ENCODE measurements at regions not wholly inside any gene's neighbourhood (a gene's known extent, or its start where the extent isn't known, plus 50 kb on each side); places are given as distances from the start of the nearest gene placed in this dataset.

DNA sequence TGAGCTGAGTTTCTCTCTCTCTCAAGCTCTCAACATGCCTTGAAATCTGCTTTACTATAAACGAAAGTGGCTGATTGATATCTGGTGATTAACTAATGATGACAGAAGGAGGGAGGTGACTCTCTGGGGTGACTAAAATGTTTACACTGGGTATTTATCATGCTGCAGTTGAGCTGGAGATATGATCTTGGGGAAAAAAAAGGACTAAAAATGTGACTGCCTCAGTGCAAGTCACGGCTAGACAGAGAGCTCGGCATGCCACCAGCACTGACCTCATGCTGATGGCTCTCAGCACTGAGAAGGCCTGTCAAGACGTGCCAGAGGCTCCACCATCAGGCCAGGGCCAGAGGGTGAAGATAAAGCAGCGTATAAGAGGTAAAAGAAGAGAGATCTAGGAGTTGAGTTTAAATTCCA lies 103.1 kb upstream of the SPACA1 start:
- DNase-seq (ENCODE audit: extremely low spot score): peak; percentile 54
- TF ChIP-seq L3MBTL2 (conservative IDR thresholded peaks at IDR 0.05) (peak; percentile 22; the same call in 1 of the 2 replicates), TARDBP (IDR thresholded peaks at IDR 0.05) (no peak), HDGF (IDR thresholded peaks at IDR 0.05; ENCODE audit: borderline replicate concordance) (no peak), ELF4 (IDR thresholded peaks at IDR 0.05) (no peak), FOXA1 (IDR thresholded peaks at IDR 0.05) (no peak)
- CTCF ChIA-PET: interaction anchor here (0.6 to 1.0 kb wide), 5 partner anchors 9 to 926 kb away, joined by 3 to 6 read pairs (median 5); no protein-coding TSS in a partner anchor
- POLR2A ChIA-PET: interaction anchor here (0.7 to 1.6 kb wide), 7 partner anchors 11 to 242 kb away, joined by 3 to 7 read pairs (median 4); partner anchors contain the start of gene AKIRIN2

DNA sequence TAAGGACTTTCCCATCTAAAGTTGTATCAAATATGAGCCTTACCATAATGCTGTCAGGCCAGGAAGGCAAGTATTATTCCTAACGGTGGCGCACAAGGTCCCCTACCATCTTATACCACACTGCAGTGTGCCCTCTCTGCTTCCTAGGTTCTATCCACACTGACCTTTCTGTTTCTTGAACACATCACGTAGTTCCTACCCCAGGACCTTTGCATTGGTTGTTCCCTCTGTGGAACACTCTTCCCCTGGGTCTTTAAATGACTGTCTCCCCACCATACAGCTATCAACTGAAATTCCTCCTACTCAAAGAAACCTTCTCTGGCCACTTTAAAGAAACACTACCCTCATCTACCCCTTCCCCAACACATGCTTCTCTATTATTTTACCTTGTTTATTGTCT lies 104.5 kb upstream of the SPACA1 start:
- ChIA-PET CTCF (no interaction called here), POLR2A (no interaction called here)
- DNase-seq (ENCODE audit: extremely low spot score): no peak
- TF ChIP-seq TARDBP (IDR thresholded peaks at IDR 0.05) (no peak), LEF1 (IDR thresholded peaks at IDR 0.05; ENCODE audit: borderline replicate concordance) (no peak), ZNF384 (IDR thresholded peaks at IDR 0.05) (no peak), BHLHE40 (IDR thresholded peaks at IDR 0.05; ENCODE audit: borderline replicate concordance) (no peak), ELF4 (IDR thresholded peaks at IDR 0.05) (no peak), FOXK2 (IDR thresholded peaks at IDR 0.05) (no peak), NFRKB (IDR thresholded peaks at IDR 0.05) (no peak), HDGF (IDR thresholded peaks at IDR 0.05; ENCODE audit: borderline replicate concordance) (no peak), SP1 (IDR thresholded peaks at IDR 0.05) (no peak), ARNT (IDR thresholded peaks at IDR 0.05) (no peak), L3MBTL2 (conservative IDR thresholded peaks at IDR 0.05) (no peak), FOXA1 (IDR thresholded peaks at IDR 0.05) (no peak), FOXM1 (IDR thresholded peaks at IDR 0.05; ENCODE audit: borderline replicate concordance) (no peak), SUZ12 (IDR thresholded peaks at IDR 0.05) (no peak), CTBP1 (IDR thresholded peaks at IDR 0.05; ENCODE audit: borderline replicate concordance) (no peak)
- TF ChIP-seq, protein P1, sequence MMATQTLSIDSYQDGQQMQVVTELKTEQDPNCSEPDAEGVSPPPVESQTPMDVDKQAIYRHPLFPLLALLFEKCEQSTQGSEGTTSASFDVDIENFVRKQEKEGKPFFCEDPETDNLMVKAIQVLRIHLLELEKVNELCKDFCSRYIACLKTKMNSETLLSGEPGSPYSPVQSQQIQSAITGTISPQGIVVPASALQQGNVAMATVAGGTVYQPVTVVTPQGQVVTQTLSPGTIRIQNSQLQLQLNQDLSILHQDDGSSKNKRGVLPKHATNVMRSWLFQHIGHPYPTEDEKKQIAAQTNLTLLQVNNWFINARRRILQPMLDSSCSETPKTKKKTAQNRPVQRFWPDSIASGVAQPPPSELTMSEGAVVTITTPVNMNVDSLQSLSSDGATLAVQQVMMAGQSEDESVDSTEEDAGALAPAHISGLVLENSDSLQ (IDR thresholded peaks at IDR 0.05): no peak

DNA sequence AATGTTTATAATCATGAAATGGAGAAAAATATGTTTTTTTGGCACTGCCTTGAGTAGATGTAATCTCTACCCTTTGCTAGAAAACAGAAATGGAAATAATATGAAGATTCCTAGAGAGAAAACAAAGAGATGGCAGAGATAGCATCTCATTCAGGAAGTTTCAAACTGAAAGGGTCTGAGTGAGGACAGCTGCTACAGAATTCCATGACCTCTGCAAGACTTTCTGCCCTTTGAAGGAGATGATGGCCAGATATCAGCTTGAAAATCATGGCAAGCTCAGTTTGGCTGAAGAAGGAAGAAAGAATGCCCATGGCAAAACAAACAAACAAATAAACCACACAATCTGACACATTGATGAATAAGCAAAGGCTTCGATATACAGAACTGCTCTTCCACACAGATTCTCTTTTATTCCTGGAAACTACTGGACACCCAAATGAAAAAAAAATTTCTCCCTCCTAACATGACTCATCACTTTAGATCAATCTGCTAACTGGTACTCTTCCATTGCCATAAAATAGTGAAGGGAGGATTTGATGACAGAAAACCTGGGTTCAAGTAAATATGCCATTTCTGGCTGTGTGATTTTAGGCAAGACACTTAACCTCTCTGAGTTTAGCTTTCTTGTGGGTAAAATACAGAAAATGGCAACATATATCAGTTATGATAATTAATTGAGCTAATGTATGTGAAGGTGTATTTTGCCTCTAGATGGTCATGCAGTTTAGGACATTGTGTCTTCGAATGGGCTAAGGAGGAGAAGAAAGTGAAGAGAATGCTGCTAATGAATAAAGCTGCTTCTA lies 105.9 kb upstream of the SPACA1 start:
- POLR2A ChIA-PET: no interaction called here
- no peak for DNase-seq (ENCODE audit: extremely low spot score)
- CTCF ChIA-PET: interaction anchor here (2.1 kb wide), 1 partner anchor 12 kb away, joined by 6 read pairs; no protein-coding TSS in a partner anchor
- TF ChIP-seq TARDBP (IDR thresholded peaks at IDR 0.05): no peak
- no peak for TF ChIP-seq FOXA1 (IDR thresholded peaks at IDR 0.05)
- no peak for TF ChIP-seq L3MBTL2 (conservative IDR thresholded peaks at IDR 0.05)
- TF ChIP-seq, protein P1 (IDR thresholded peaks at IDR 0.05): no peak
- no peak for TF ChIP-seq SUZ12 (IDR thresholded peaks at IDR 0.05)
- no peak for TF ChIP-seq CTBP1 (IDR thresholded peaks at IDR 0.05; ENCODE audit: borderline replicate concordance)
- no peak for TF ChIP-seq LEF1 (IDR thresholded peaks at IDR 0.05; ENCODE audit: borderline replicate concordance)
- no peak for TF ChIP-seq ARNT (IDR thresholded peaks at IDR 0.05)
- TF ChIP-seq BHLHE40 (IDR thresholded peaks at IDR 0.05; ENCODE audit: borderline replicate concordance): no peak
- TF ChIP-seq ELF4 (IDR thresholded peaks at IDR 0.05): no peak
- TF ChIP-seq FOXM1 (IDR thresholded peaks at IDR 0.05; ENCODE audit: borderline replicate concordance): no peak
- TF ChIP-seq HDGF (IDR thresholded peaks at IDR 0.05; ENCODE audit: borderline replicate concordance): no peak
- no peak for TF ChIP-seq FOXK2 (IDR thresholded peaks at IDR 0.05)
- no peak for TF ChIP-seq ZNF384 (IDR thresholded peaks at IDR 0.05)
- TF ChIP-seq NFRKB (IDR thresholded peaks at IDR 0.05): no peak
- no peak for TF ChIP-seq SP1 (IDR thresholded peaks at IDR 0.05)

DNA sequence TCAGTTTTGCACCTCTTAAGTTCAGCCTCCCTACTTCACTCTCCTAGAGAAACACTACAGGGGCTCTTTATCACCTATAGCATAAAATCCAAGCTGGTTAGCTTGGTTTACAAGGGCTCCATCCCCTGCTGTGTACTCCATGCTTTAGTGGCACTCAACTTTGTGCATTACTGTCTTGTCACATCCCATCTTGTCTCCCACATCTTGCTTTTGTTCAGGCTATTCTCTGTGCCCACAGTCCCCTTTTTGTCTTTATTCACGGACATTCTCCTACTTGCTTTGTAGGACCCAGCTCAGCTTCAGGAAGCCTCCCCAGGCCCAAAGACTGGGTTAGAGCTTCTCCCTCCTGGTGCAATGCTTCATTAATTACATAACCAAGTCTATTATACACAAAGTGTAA lies 107.9 kb upstream of the SPACA1 start:
- CTCF ChIA-PET: interaction anchor here (2.1 kb wide), 1 partner anchor 10 kb away, joined by 6 read pairs; no protein-coding TSS in a partner anchor
- DNase-seq (ENCODE audit: extremely low spot score): no peak
- TF ChIP-seq FOXA1 (IDR thresholded peaks at IDR 0.05) (no peak), ELF4 (IDR thresholded peaks at IDR 0.05) (no peak), HDGF (IDR thresholded peaks at IDR 0.05; ENCODE audit: borderline replicate concordance) (no peak), FOXK2 (IDR thresholded peaks at IDR 0.05) (no peak), TARDBP (IDR thresholded peaks at IDR 0.05) (no peak), SP1 (IDR thresholded peaks at IDR 0.05) (no peak), SUZ12 (IDR thresholded peaks at IDR 0.05) (no peak), CTBP1 (IDR thresholded peaks at IDR 0.05; ENCODE audit: borderline replicate concordance) (no peak), BHLHE40 (IDR thresholded peaks at IDR 0.05; ENCODE audit: borderline replicate concordance) (no peak), NFRKB (IDR thresholded peaks at IDR 0.05) (no peak), L3MBTL2 (conservative IDR thresholded peaks at IDR 0.05) (no peak), FOXM1 (IDR thresholded peaks at IDR 0.05; ENCODE audit: borderline replicate concordance) (no peak), ARNT (IDR thresholded peaks at IDR 0.05) (no peak), LEF1 (IDR thresholded peaks at IDR 0.05; ENCODE audit: borderline replicate concordance) (no peak), ZNF384 (IDR thresholded peaks at IDR 0.05) (no peak)
- TF ChIP-seq, protein P1 (IDR thresholded peaks at IDR 0.05): no peak
- POLR2A ChIA-PET: no interaction called here

DNA sequence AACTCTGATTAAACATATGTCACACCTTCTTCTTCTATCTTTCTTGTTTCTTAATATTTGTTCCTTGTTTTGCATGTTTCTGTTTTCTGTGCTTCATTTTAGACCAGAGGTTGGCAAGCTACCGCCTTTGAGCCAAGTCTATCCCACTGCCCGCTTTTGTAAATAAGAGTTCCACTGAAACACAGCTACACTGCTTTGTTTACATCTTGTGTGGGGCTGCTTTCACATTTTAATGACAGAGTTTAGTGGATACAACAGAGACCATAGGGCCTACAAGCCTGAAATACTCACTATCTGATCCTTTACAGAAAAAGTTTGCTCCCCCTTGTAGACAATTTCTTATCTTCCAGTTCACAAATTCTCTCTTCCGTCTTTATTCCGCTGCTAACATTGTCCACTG lies 109.4 kb upstream of the SPACA1 start:
- CTCF ChIA-PET: no interaction called here
- no peak for DNase-seq (ENCODE audit: extremely low spot score)
- TF ChIP-seq, protein P1 (IDR thresholded peaks at IDR 0.05): no peak
- TF ChIP-seq TARDBP (IDR thresholded peaks at IDR 0.05): no peak
- POLR2A ChIA-PET: no interaction called here

Data from HEK293T (cell line).